ENCODE measurements at regions not wholly inside any gene's neighbourhood (a gene's known extent, or its start where the extent isn't known, plus 50 kb on each side); places are given as distances from the start of the nearest gene placed in this dataset.

- TF ChIP-seq ZNF503 (CRISPR knock-in tag; IDR thresholded peaks at IDR 0.05) (peak; percentile 92), RBAK (CRISPR knock-in tag; IDR thresholded peaks at IDR 0.05) (no peak), RELA (CRISPR knock-in tag; IDR thresholded peaks at IDR 0.05) (no peak), KLF6 (CRISPR knock-in tag; IDR thresholded peaks at IDR 0.05) (0 out of 2 replicates have a peak, but pooled peaks have one; percentile 24), ZNF7 (CRISPR knock-in tag; IDR thresholded peaks at IDR 0.05) (no peak), ZNF335 (CRISPR knock-in tag; IDR thresholded peaks at IDR 0.05) (no peak), ELF3 (CRISPR knock-in tag; IDR thresholded peaks at IDR 0.05) (peak; percentile 76), MIXL1 (CRISPR knock-in tag; IDR thresholded peaks at IDR 0.05) (peak; percentile 74), KLF13 (CRISPR knock-in tag; IDR thresholded peaks at IDR 0.05) (no peak), ZNF432 (CRISPR knock-in tag; IDR thresholded peaks at IDR 0.05; ENCODE audit: borderline replicate concordance) (no peak), ERF (CRISPR knock-in tag; IDR thresholded peaks at IDR 0.05) (0 out of 2 replicates have a peak, but pooled peaks have one; percentile 43), ZNF354B (CRISPR knock-in tag; IDR thresholded peaks at IDR 0.05) (no peak), CENPT (CRISPR knock-in tag; IDR thresholded peaks at IDR 0.05; ENCODE audit: low read depth) (no peak), MTA1 (CRISPR knock-in tag; IDR thresholded peaks at IDR 0.05; ENCODE audit: borderline replicate concordance) (no peak), ZNF597 (CRISPR knock-in tag; IDR thresholded peaks at IDR 0.05) (no peak), HNRNPLL (IDR thresholded peaks at IDR 0.05; ENCODE audit: low read depth, low read length, poor library complexity, severe bottlenecking) (no peak), HNF4G (IDR thresholded peaks at IDR 0.05; ENCODE audit: borderline replicate concordance, low read depth, low read length) (no peak), HNF4G (CRISPR knock-in tag; IDR thresholded peaks at IDR 0.05; ENCODE audit: borderline replicate concordance, low read depth) (no peak)
- TF ChIP-seq, protein P1, sequence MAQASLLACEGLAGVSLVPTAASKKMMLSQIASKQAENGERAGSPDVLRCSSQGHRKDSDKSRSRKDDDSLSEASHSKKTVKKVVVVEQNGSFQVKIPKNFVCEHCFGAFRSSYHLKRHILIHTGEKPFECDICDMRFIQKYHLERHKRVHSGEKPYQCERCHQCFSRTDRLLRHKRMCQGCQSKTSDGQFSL (CRISPR knock-in tag; IDR thresholded peaks at IDR 0.05): no peak
- TF ChIP-seq, protein P2, sequence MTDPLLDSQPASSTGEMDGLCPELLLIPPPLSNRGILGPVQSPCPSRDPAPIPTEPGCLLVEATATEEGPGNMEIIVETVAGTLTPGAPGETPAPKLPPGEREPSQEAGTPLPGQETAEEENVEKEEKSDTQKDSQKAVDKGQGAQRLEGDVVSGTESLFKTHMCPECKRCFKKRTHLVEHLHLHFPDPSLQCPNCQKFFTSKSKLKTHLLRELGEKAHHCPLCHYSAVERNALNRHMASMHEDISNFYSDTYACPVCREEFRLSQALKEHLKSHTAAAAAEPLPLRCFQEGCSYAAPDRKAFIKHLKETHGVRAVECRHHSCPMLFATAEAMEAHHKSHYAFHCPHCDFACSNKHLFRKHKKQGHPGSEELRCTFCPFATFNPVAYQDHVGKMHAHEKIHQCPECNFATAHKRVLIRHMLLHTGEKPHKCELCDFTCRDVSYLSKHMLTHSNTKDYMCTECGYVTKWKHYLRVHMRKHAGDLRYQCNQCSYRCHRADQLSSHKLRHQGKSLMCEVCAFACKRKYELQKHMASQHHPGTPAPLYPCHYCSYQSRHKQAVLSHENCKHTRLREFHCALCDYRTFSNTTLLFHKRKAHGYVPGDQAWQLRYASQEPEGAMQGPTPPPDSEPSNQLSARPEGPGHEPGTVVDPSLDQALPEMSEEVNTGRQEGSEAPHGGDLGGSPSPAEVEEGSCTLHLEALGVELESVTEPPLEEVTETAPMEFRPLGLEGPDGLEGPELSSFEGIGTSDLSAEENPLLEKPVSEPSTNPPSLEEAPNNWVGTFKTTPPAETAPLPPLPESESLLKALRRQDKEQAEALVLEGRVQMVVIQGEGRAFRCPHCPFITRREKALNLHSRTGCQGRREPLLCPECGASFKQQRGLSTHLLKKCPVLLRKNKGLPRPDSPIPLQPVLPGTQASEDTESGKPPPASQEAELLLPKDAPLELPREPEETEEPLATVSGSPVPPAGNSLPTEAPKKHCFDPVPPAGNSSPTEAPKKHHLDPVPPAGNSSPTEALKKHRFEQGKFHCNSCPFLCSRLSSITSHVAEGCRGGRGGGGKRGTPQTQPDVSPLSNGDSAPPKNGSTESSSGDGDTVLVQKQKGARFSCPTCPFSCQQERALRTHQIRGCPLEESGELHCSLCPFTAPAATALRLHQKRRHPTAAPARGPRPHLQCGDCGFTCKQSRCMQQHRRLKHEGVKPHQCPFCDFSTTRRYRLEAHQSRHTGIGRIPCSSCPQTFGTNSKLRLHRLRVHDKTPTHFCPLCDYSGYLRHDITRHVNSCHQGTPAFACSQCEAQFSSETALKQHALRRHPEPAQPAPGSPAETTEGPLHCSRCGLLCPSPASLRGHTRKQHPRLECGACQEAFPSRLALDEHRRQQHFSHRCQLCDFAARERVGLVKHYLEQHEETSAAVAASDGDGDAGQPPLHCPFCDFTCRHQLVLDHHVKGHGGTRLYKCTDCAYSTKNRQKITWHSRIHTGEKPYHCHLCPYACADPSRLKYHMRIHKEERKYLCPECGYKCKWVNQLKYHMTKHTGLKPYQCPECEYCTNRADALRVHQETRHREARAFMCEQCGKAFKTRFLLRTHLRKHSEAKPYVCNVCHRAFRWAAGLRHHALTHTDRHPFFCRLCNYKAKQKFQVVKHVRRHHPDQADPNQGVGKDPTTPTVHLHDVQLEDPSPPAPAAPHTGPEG (CRISPR knock-in tag; IDR thresholded peaks at IDR 0.05): no peak
- TF ChIP-seq, protein P3, sequence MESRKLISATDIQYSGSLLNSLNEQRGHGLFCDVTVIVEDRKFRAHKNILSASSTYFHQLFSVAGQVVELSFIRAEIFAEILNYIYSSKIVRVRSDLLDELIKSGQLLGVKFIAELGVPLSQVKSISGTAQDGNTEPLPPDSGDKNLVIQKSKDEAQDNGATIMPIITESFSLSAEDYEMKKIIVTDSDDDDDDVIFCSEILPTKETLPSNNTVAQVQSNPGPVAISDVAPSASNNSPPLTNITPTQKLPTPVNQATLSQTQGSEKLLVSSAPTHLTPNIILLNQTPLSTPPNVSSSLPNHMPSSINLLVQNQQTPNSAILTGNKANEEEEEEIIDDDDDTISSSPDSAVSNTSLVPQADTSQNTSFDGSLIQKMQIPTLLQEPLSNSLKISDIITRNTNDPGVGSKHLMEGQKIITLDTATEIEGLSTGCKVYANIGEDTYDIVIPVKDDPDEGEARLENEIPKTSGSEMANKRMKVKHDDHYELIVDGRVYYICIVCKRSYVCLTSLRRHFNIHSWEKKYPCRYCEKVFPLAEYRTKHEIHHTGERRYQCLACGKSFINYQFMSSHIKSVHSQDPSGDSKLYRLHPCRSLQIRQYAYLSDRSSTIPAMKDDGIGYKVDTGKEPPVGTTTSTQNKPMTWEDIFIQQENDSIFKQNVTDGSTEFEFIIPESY (CRISPR knock-in tag; IDR thresholded peaks at IDR 0.05): no peak
Observed at GRCh38 chr1:177872308-177872900, 97.5 kb downstream of the SEC16B start (continued).

Data from HepG2 (cell line).